Tibial nerve (tissue), 3 donors: ENCODE measurements at regions not wholly inside any gene's neighbourhood (a gene's known extent, or its start where the extent isn't known, plus 50 kb on each side); places are given as distances from the start of the nearest gene placed in this dataset.
"Not testable (repeated sequence)": the region's sequence is repeated elsewhere in the genome, so short reads cannot be mapped to it uniquely, and the experiment has no call there.

ENCODE experiments used
- POLR2A ChIP-seq, 2 donors: fragments of 450-650 bp; IDR thresholded peaks; one replicate each; pipeline ENCODE4 v1.6.1; 2017; ENCODE audit warnings: antibody characterized with exemption in 2 of 2, mild to moderate bottlenecking in 2 of 2, moderate library complexity in 2 of 2
- TF ChIP-seq, protein P1 (sequence below), 5 experiments: fragments of 200-600 bp in 3 of 5; fragments of 450-650 bp in 2 of 5; sonication (generic) in 3 of 5; IDR thresholded peaks; one replicate each; pipeline ENCODE4 v1.5.1; 2016 to 2019; ENCODE audit warnings: antibody characterized with exemption in 5 of 5, mild to moderate bottlenecking in 3 of 5, moderate library complexity in 2 of 5

DNA sequence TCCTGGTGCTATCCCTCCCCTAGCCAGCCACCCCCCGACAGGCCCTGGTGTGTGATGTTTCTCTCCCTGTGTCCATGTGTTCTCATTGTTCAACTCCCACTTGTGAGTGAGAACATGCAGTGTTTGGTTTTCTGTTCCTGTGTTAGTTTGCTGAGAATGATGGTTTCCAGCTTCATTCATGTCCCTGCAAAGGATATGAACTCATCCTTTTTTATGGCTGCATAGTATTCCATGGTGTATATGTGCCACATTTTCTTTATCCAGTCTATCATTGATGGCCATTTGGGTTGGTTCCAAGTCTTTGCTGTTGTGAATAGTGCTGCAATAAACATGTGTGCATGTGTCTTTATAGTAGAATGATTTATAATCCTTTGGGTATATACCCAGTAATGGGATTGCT lies 122.1 kb downstream of the LEPR start:
- TF ChIP-seq, protein P1, sequence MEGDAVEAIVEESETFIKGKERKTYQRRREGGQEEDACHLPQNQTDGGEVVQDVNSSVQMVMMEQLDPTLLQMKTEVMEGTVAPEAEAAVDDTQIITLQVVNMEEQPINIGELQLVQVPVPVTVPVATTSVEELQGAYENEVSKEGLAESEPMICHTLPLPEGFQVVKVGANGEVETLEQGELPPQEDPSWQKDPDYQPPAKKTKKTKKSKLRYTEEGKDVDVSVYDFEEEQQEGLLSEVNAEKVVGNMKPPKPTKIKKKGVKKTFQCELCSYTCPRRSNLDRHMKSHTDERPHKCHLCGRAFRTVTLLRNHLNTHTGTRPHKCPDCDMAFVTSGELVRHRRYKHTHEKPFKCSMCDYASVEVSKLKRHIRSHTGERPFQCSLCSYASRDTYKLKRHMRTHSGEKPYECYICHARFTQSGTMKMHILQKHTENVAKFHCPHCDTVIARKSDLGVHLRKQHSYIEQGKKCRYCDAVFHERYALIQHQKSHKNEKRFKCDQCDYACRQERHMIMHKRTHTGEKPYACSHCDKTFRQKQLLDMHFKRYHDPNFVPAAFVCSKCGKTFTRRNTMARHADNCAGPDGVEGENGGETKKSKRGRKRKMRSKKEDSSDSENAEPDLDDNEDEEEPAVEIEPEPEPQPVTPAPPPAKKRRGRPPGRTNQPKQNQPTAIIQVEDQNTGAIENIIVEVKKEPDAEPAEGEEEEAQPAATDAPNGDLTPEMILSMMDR (IDR thresholded peaks at IDR 0.05): not testable (repeated sequence)
- not testable (repeated sequence) for TF ChIP-seq POLR2A (IDR thresholded peaks at IDR 0.05)
